ENCODE measurements at regions not wholly inside any gene's neighbourhood (a gene's known extent, or its start where the extent isn't known, plus 50 kb on each side); places are given as distances from the start of the nearest gene placed in this dataset.

DNA sequence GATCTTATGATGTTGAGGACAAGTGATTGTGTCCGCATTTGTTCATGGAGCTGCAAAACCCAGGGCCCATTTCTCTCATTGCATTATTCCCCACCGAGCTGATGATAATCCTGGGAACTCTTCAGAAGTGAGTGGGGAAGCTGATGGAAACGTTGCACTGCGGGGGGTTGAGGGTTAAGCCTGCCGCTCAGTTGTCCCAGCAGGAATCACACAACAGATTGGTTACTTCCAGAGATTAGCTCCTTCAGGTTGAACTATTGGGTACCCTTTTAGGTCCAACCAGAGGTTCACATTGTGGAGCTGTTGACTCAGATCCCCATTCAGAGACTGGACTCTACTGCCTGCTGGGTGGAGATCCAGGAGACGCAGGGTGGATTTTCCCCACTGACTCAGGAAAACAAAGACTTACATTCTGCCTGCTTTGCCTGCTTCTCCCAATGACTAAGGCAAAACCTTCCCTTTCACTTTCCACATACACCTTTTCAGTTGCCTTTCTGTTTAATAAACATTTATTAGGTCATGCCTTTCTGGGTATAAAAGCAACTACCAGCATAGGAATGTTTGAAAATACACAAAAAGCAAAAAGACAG, 286.4 kb downstream of the TXNL1 start:
- no peaks in the 10 kb centered on the region for H3K4me1 ChIP-seq (replicated peaks in 1 of 2; ENCODE audit: control insufficient read depth in 2 of 2, insufficient read depth in 2 of 2, low read length in 2 of 2)
- FAIRE-seq = no peak
- no peaks in the 10 kb centered on the region for H3K36me3 ChIP-seq (ENCODE audit: control insufficient read depth, insufficient read depth, low read length)
- no peak overlapping the region for H3K4me3 ChIP-seq
- BruUV-seq (replicated peaks) = no TSS peak
- ChIA-PET CTCF (ENCODE audit: low intra/inter-chr PET ratio) (no interaction called here), POLR2A (no interaction called here)
- no peak overlapping the region for H2AFZ ChIP-seq (ENCODE audit: low read depth, low read length)
- H3K9me3 ChIP-seq (replicated peaks; ENCODE audit: control insufficient read depth, insufficient read depth, low read depth, low read length) = no peaks in the 10 kb centered on the region
- DNase-seq (ENCODE audit: extremely low read depth in 1 of 4, low spot score in 3 of 4) = no peak
- no peaks in the 10 kb centered on the region for H3K9me1 ChIP-seq (ENCODE audit: control insufficient read depth, insufficient read depth, low read length)
- TF ChIP-seq, protein P1, sequence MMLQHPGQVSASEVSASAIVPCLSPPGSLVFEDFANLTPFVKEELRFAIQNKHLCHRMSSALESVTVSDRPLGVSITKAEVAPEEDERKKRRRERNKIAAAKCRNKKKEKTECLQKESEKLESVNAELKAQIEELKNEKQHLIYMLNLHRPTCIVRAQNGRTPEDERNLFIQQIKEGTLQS (IDR thresholded peaks at IDR 0.05) = no peak
- TF ChIP-seq, protein P1 (CRISPR knock-in tag; conservative IDR thresholded peaks at IDR 0.05) = no peak
- TF ChIP-seq ZNF584 (CRISPR knock-in tag; IDR thresholded peaks at IDR 0.05; ENCODE audit: low read depth) = no peak
- TF ChIP-seq DIDO1 (tag; IDR thresholded peaks at IDR 0.05; ENCODE audit: low read depth) = no peak
- TF ChIP-seq RBM39 (optimal IDR thresholded peaks at IDR 0.05; ENCODE audit: low read depth, low read length) = no peak
- TF ChIP-seq MCM3 (IDR thresholded peaks at IDR 0.05) = no peak
- no peak for TF ChIP-seq BCL6 (CRISPR knock-in tag; IDR thresholded peaks at IDR 0.05)
- no peak for TF ChIP-seq TCF7L2 (IDR thresholded peaks at IDR 0.05; ENCODE audit: low read depth, low read length)
- TF ChIP-seq ZNF695 (CRISPR knock-in tag; IDR thresholded peaks at IDR 0.05) = no peak
- H4K20me1 ChIP-seq (replicated peaks; ENCODE audit: control insufficient read depth, insufficient read depth, low read length) = no peaks in the 10 kb centered on the region
- H3K9ac ChIP-seq (ENCODE audit: insufficient read depth in 1 of 2, low read depth in 2 of 2, low read length in 2 of 2) = no peak overlapping the region
- H3K4me2 ChIP-seq (ENCODE audit: insufficient read depth, low read length) = no peak overlapping the region
- WGBS (ENCODE audit: insufficient coverage, low coverage, missing lambda C conversion rate) = 1% methylated on average over 6 of the region's 6 CpGs
- no peaks in the 10 kb centered on the region for H3K27me3 ChIP-seq (ENCODE audit: control insufficient read depth in 2 of 2, insufficient read depth in 2 of 2, low read length in 2 of 2)
- ATAC-seq = no peak
- in situ Hi-C loops (cut with MboI) = no loop called here
- intact Hi-C loops (cut with micrococcal nuclease) = no loop called here
- H3K79me2 ChIP-seq (ENCODE audit: control insufficient read depth, insufficient read depth, low read length) = no peaks in the 10 kb centered on the region
- H3K27ac ChIP-seq (ENCODE audit: extremely low read depth, low read depth, low read length) = no peak overlapping the region
